NCI-H2029 (cell line): ENCODE measurements at regions not wholly inside any gene's neighbourhood (a gene's known extent, or its start where the extent isn't known, plus 50 kb on each side); places are given as distances from the start of the nearest gene placed in this dataset.

Experiments used
- DNase-seq: peaks from one replicate; lab custom pipeline; 2025; lab: John Stamatoyannopoulos, UW

GRCh38 chr2:29974086-29974485 lies 52.7 kb upstream of the ALK start:
- no peak for DNase-seq

GRCh38 chr2:29977284-29977683 lies 55.9 kb upstream of the ALK start:
- DNase-seq: no peak

GRCh38 chr2:29981402-29981801 lies 60.0 kb upstream of the ALK start:
- DNase-seq: no peak

- DNase-seq: no peak
These were observed 61.9 kb upstream of the ALK start for GRCh38 chr2:29983308-29983707.

- no peak for DNase-seq
These were observed 65.8 kb upstream of the ALK start for GRCh38 chr2:29987146-29987545.

- DNase-seq: no peak
These were observed 68.7 kb upstream of the ALK start for GRCh38 chr2:29990129-29990528.

GRCh38 chr2:29991086-29991485 lies 69.7 kb upstream of the ALK start:
- no peak for DNase-seq

GRCh38 chr2:29995241-29995640 lies 73.9 kb upstream of the ALK start:
- DNase-seq: no peak

- no peak for DNase-seq
These were observed 81.7 kb upstream of the ALK start for GRCh38 chr2:30003128-30003527.

- no peak for DNase-seq
These were observed 101.2 kb upstream of the ALK start for GRCh38 chr2:30022444-30023071.

- no peak for DNase-seq
These were observed 102.9 kb upstream of the ALK start for GRCh38 chr2:30024281-30024680.

GRCh38 chr2:30026091-30027055 lies 105.0 kb upstream of the ALK start:
- no peak for DNase-seq

GRCh38 chr2:30029804-30030203 lies 108.4 kb upstream of the ALK start:
- DNase-seq: no peak

- DNase-seq: no peak
These were observed 109.0 kb upstream of the ALK start for GRCh38 chr2:30030361-30030760.

GRCh38 chr2:30031184-30031583 lies 109.8 kb upstream of the ALK start:
- DNase-seq: no peak

GRCh38 chr2:30034052-30034775 lies 112.6 kb upstream of the YPEL5 start:
- DNase-seq: no peak

GRCh38 chr2:30037016-30037415 lies 109.8 kb upstream of the YPEL5 start:
- no peak for DNase-seq

- no peak for DNase-seq
These were observed 108.4 kb upstream of the YPEL5 start for GRCh38 chr2:30038419-30038818.

GRCh38 chr2:30039101-30039500 lies 107.7 kb upstream of the YPEL5 start:
- no peak for DNase-seq

- no peak for DNase-seq
These were observed 106.7 kb upstream of the YPEL5 start for GRCh38 chr2:30040147-30040546.

- no peak for DNase-seq
These were observed 104.9 kb upstream of the YPEL5 start for GRCh38 chr2:30041884-30042283.

GRCh38 chr2:30046396-30046795 lies 100.4 kb upstream of the YPEL5 start:
- DNase-seq: no peak

- DNase-seq: no peak
These were observed 99.8 kb upstream of the YPEL5 start for GRCh38 chr2:30046979-30047378.
